Neural progenitor cell (in vitro differentiated cells): ENCODE measurements at regions not wholly inside any gene's neighbourhood (a gene's known extent, or its start where the extent isn't known, plus 50 kb on each side); places are given as distances from the start of the nearest gene placed in this dataset.
A peak's percentile ranks its signal among the peaks of the same experiment; 100 is the strongest.
"Not testable (repeated sequence)": the region's sequence is repeated elsewhere in the genome, so short reads cannot be mapped to it uniquely, and the experiment has no call there.

ENCODE experiments used
- DNase-seq: peaks from one replicate; pipeline ENCODE4 v3.0.0-alpha.2; 2016; ENCODE audit warnings: low spot score
- H2AFZ ChIP-seq: fragments of 200-600 bp; sonication (generic); replicated peaks from 2 replicates; pipeline ENCODE4 v1.6.1; 2016; ENCODE audit warnings: antibody characterized with exemption
- H3F3A ChIP-seq: fragments of 200-600 bp; sonication (generic); 2 replicates; pipeline ENCODE4 v1.6.1; 2016; ENCODE audit warnings: antibody characterized with exemption, low read depth
- H3K27ac ChIP-seq: fragments of 200-600 bp; sonication (generic); 2 replicates; pipeline ENCODE4 v1.5.1; 2016; ENCODE audit warnings: mild to moderate bottlenecking
- H3K27me3 ChIP-seq: fragments of 200-600 bp; sonication (generic); 2 replicates; pipeline ENCODE4 v1.6.1; 2016; ENCODE audit warnings: mild to moderate bottlenecking, moderate library complexity
- H3K36me3 ChIP-seq: fragments of 200-600 bp; sonication (generic); 2 replicates; pipeline ENCODE4 v1.5.1; 2016
- H3K4me1 ChIP-seq: fragments of 200-600 bp; sonication (generic); 2 replicates; pipeline ENCODE4 v1.6.1; 2016; ENCODE audit warnings: mixed run types
- H3K4me2 ChIP-seq: fragments of 200-600 bp; sonication (generic); 2 replicates; pipeline ENCODE4 v1.6.1; 2016
- H3K4me3 ChIP-seq: fragments of 200-600 bp; sonication (generic); 2 replicates; pipeline ENCODE4 v1.5.1; 2016
- H3K79me2 ChIP-seq: fragments of 200-600 bp; sonication (generic); 2 replicates; pipeline ENCODE4 v1.6.1; 2016; ENCODE audit warnings: low read depth
- H3K9ac ChIP-seq: fragments of 200-600 bp; sonication (generic); 2 replicates; pipeline ENCODE4 v1.6.1; 2016
- H3K9me3 ChIP-seq: fragments of 200-600 bp; sonication (generic); 2 replicates; pipeline ENCODE4 v1.5.1; 2016; ENCODE audit warnings: low read depth
- H4K20me1 ChIP-seq: fragments of 200-600 bp; sonication (generic); 2 replicates; pipeline ENCODE4 v1.6.1; 2016; ENCODE audit warnings: low read depth
- H3K27ac Mint-ChIP-seq: 3 replicates; pipeline ENCODE4 v1.8.0; 2021; ENCODE audit warnings: mixed read lengths
- H3K27me3 Mint-ChIP-seq: 2 replicates; pipeline ENCODE4 v1.8.0; 2022; ENCODE audit warnings: low read depth, mild to moderate bottlenecking, inconsistent platforms, moderate library complexity, mixed read lengths; ENCODE audit not compliant: insufficient read depth
- H3K36me3 Mint-ChIP-seq: 3 replicates; pipeline ENCODE4 v1.8.0; 2021; ENCODE audit warnings: mixed read lengths
- H3K4me1 Mint-ChIP-seq: 3 replicates; pipeline ENCODE4 v1.8.0; 2021; ENCODE audit warnings: mixed read lengths
- H3K4me3 Mint-ChIP-seq: 3 replicates; pipeline ENCODE4 v1.8.0; 2021; ENCODE audit warnings: mild to moderate bottlenecking, moderate library complexity, mixed read lengths
- H3K9me3 Mint-ChIP-seq: 3 replicates; pipeline ENCODE4 v1.8.0; 2020; ENCODE audit warnings: mixed read lengths
- EZH2 ChIP-seq: fragments of 200-600 bp; sonication (generic); IDR thresholded peaks from 2 replicates; pipeline ENCODE4 v1.6.1; 2017; ENCODE audit warnings: antibody characterized with exemption, mild to moderate bottlenecking, moderate library complexity
- EZH2phosphoT487 ChIP-seq: fragments of 200-600 bp; sonication (generic); IDR thresholded peaks from 2 replicates; pipeline ENCODE4 v1.6.1; 2017; ENCODE audit warnings: antibody characterized with exemption
- TF ChIP-seq, protein P1 (sequence below): fragments of 200-600 bp; sonication (generic); IDR thresholded peaks from 2 replicates; pipeline ENCODE4 v1.5.1; 2017; ENCODE audit warnings: antibody characterized with exemption, mild to moderate bottlenecking

- Histone ChIP-seq H4K20me1 (no peaks in the 10 kb centered on the region), H3K4me3 (no peak overlapping the region), H3K27ac (no peak overlapping the region), H2AFZ (no peak overlapping the region), H3K27me3 (no peaks in the 10 kb centered on the region), H3K4me2 (peak overlapping the region; percentile 15), H3K4me1 (peaks cover 46% of the 10 kb centered on the region), H3K36me3 (no peaks in the 10 kb centered on the region), H3K9me3 (no peaks in the 10 kb centered on the region), H3F3A (peaks cover 16% of the 10 kb centered on the region), H3K9ac (no peak overlapping the region), H3K79me2 (no peaks in the 10 kb centered on the region)
- Mint-ChIP-seq H3K36me3 (no peaks in the 10 kb centered on the region), H3K27ac (no peak overlapping the region), H3K27me3 (no peaks in the 10 kb centered on the region), H3K4me3 (no peak overlapping the region), H3K4me1 (peaks cover 4% of the 10 kb centered on the region), H3K9me3 (no peaks in the 10 kb centered on the region)
- no peak for TF ChIP-seq EZH2
- DNase-seq: no peak
Measured at GRCh38 chr1:157448636-157449035, 103.7 kb downstream of the FCRL5 start.

GRCh38 chr1:157446356-157446755, 106.0 kb downstream of the FCRL5 start:
- not testable (repeated sequence) for H3K9me3 Mint-ChIP-seq, H3K79me2 ChIP-seq, H3K27ac Mint-ChIP-seq, H3K9ac ChIP-seq, H3K4me2 ChIP-seq, H4K20me1 ChIP-seq, DNase-seq, H3K27me3 ChIP-seq, H3K4me1 Mint-ChIP-seq, H3K36me3 ChIP-seq, H3K27me3 Mint-ChIP-seq, H3K4me3 Mint-ChIP-seq, H2AFZ ChIP-seq, H3K4me3 ChIP-seq, H3K36me3 Mint-ChIP-seq, H3K9me3 ChIP-seq, H3K27ac ChIP-seq
- Histone ChIP-seq H3K4me1 (peaks cover 56% of the 10 kb centered on the region), H3F3A (peaks cover 27% of the 10 kb centered on the region)

- H3K27me3 ChIP-seq, H2AFZ ChIP-seq, H3K4me1 Mint-ChIP-seq, H3K4me3 Mint-ChIP-seq, H3K9me3 ChIP-seq, H3K79me2 ChIP-seq, H3K4me2 ChIP-seq, H3K9ac ChIP-seq, H3K27ac Mint-ChIP-seq, H3K9me3 Mint-ChIP-seq, DNase-seq, H3K27ac ChIP-seq, H3K36me3 Mint-ChIP-seq, H3K4me3 ChIP-seq, H3K36me3 ChIP-seq, H3K27me3 Mint-ChIP-seq, H4K20me1 ChIP-seq: not testable (repeated sequence)
- H3F3A ChIP-seq: peaks cover 28% of the 10 kb centered on the region
- H3K4me1 ChIP-seq: peaks cover 51% of the 10 kb centered on the region
Measured at GRCh38 chr1:157445616-157446140, 106.6 kb downstream of the FCRL5 start.

DNA sequence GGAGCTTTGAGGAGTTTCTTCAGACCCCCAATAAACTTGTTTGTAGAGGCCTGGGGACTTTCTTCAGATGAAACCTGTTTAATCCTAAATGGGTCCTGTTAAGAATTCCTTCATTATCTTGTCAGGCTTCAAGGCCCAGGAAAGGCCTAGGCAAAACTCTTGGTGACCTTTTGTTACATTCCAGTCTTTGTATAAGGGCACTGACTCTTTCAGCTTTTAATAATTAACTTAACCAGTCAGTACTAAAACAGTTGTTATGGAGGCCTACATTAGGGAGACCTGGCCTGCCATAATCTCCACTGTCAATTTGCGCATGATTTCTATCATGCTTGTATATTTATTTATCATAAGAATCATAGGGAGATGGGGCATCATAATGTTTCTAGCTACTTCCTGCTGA, 110.2 kb downstream of the FCRL5 start:
- H3K9me3 Mint-ChIP-seq: no peaks in the 10 kb centered on the region

More for the DNA sequence above, 110.2 kb downstream of the FCRL5 start:
- no peak overlapping the region for H3K4me3 ChIP-seq
- peak overlapping the region; percentile 26 for H3K27ac ChIP-seq
- no peaks in the 10 kb centered on the region for H3K36me3 ChIP-seq
- H3K79me2 ChIP-seq: no peaks in the 10 kb centered on the region
- no peaks in the 10 kb centered on the region for H3K36me3 Mint-ChIP-seq
- H3K4me3 Mint-ChIP-seq: no peak overlapping the region
- TF ChIP-seq EZH2phosphoT487: no peak
- TF ChIP-seq, protein P1, sequence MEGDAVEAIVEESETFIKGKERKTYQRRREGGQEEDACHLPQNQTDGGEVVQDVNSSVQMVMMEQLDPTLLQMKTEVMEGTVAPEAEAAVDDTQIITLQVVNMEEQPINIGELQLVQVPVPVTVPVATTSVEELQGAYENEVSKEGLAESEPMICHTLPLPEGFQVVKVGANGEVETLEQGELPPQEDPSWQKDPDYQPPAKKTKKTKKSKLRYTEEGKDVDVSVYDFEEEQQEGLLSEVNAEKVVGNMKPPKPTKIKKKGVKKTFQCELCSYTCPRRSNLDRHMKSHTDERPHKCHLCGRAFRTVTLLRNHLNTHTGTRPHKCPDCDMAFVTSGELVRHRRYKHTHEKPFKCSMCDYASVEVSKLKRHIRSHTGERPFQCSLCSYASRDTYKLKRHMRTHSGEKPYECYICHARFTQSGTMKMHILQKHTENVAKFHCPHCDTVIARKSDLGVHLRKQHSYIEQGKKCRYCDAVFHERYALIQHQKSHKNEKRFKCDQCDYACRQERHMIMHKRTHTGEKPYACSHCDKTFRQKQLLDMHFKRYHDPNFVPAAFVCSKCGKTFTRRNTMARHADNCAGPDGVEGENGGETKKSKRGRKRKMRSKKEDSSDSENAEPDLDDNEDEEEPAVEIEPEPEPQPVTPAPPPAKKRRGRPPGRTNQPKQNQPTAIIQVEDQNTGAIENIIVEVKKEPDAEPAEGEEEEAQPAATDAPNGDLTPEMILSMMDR: no peak
- TF ChIP-seq EZH2: no peak
- no peaks in the 10 kb centered on the region for H4K20me1 ChIP-seq
- peaks cover 11% of the 10 kb centered on the region for H3K4me1 Mint-ChIP-seq
- H3K9ac ChIP-seq: no peak overlapping the region
- no peak overlapping the region for H2AFZ ChIP-seq
- H3K4me1 ChIP-seq: peaks cover 29% of the 10 kb centered on the region
- H3K4me2 ChIP-seq: peak overlapping the region; percentile 26
- H3K9me3 ChIP-seq: no peaks in the 10 kb centered on the region
- no peak overlapping the region for H3K27ac Mint-ChIP-seq
- peaks cover 18% of the 10 kb centered on the region for H3F3A ChIP-seq
- DNase-seq: peak; percentile 13
- H3K27me3 ChIP-seq: no peaks in the 10 kb centered on the region
- H3K27me3 Mint-ChIP-seq: no peaks in the 10 kb centered on the region
